ENCODE measurements at regions not wholly inside any gene's neighbourhood (a gene's known extent, or its start where the extent isn't known, plus 50 kb on each side); places are given as distances from the start of the nearest gene placed in this dataset.

DNA sequence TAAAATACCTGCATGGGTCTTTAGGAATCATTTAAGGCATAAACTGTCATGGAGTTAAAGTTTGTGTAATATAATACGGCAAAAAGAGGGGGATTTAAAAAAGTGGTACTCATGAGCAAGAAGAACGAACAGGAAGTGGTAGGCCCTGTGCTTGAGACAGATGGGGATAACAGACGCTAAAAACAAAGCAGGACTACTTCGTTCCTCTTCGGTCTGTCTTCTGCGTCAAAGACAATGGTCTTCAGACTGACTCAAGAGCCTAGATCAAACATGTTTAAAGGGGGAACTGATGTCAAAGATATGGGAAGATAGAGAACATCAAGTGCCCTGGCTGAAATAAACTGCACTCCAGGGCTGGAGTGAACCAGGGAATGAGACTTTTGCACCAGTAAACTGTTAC, 59.8 kb upstream of the RFX3 start:
- WGBS (ENCODE audit: low lambda C conversion rate): 39% methylated on average over 6 of the region's 6 CpGs
- no peak for FAIRE-seq

More for the DNA sequence above, 59.8 kb upstream of the RFX3 start:
- Histone ChIP-seq H4K20me1 (ENCODE audit: insufficient read depth, low read length) (no peaks in the 10 kb centered on the region), H3K27me3 (ENCODE audit: control insufficient read depth in 1 of 2, insufficient read depth in 2 of 2, low read length in 2 of 2) (no peaks in the 10 kb centered on the region), H3K9me3 (ENCODE audit: low read length) (peaks cover 6% of the 10 kb centered on the region; the same call in 1 of the 2 replicates), H3K79me2 (ENCODE audit: insufficient read depth, low read length) (no peaks in the 10 kb centered on the region), H3K27ac (ENCODE audit: extremely low read length, insufficient read depth, low read length) (no peak overlapping the region), H2AFZ (ENCODE audit: low read length) (no peak overlapping the region), H3K9ac (ENCODE audit: insufficient read depth, low read depth, low read length) (no peak overlapping the region), H3K36me3 (replicated peaks in 1 of 2; ENCODE audit: control insufficient read depth in 1 of 2, insufficient read depth in 2 of 2, low read length in 2 of 2) (no peaks in the 10 kb centered on the region), H3K4me3 (replicated peaks in 1 of 3; ENCODE audit: insufficient read depth in 1 of 3, low read depth in 2 of 3, low read length in 3 of 3) (no peak overlapping the region), H3K4me2 (ENCODE audit: low read depth, low read length) (no peak overlapping the region), H3K4me1 (ENCODE audit: insufficient read depth, low read length) (no peaks in the 10 kb centered on the region)
- POLR2A ChIA-PET: no interaction called here
- no peak for ATAC-seq
- DNase-seq (ENCODE audit: low spot score): no peak
- TF ChIP-seq ZNF83 (CRISPR knock-in tag; IDR thresholded peaks at IDR 0.05; ENCODE audit: borderline replicate concordance): no peak
- TF ChIP-seq ZFP36 (IDR thresholded peaks at IDR 0.05; ENCODE audit: borderline replicate concordance, low read depth, low read length, partially characterized antibody): no peak
- TF ChIP-seq PRPF4 (IDR thresholded peaks at IDR 0.05; ENCODE audit: low read depth, low read length, poor library complexity, severe bottlenecking): no peak
- TF ChIP-seq ZSCAN29 (CRISPR knock-in tag; conservative IDR thresholded peaks at IDR 0.05): no peak
- TF ChIP-seq ZZZ3 (CRISPR knock-in tag; IDR thresholded peaks at IDR 0.05; ENCODE audit: borderline replicate concordance): no peak
- TF ChIP-seq, protein P1, sequence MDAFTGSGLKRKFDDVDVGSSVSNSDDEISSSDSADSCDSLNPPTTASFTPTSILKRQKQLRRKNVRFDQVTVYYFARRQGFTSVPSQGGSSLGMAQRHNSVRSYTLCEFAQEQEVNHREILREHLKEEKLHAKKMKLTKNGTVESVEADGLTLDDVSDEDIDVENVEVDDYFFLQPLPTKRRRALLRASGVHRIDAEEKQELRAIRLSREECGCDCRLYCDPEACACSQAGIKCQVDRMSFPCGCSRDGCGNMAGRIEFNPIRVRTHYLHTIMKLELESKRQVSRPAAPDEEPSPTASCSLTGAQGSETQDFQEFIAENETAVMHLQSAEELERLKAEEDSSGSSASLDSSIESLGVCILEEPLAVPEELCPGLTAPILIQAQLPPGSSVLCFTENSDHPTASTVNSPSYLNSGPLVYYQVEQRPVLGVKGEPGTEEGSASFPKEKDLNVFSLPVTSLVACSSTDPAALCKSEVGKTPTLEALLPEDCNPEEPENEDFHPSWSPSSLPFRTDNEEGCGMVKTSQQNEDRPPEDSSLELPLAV (CRISPR knock-in tag; conservative IDR thresholded peaks at IDR 0.05; ENCODE audit: low read depth): no peak
- TF ChIP-seq, protein P2, sequence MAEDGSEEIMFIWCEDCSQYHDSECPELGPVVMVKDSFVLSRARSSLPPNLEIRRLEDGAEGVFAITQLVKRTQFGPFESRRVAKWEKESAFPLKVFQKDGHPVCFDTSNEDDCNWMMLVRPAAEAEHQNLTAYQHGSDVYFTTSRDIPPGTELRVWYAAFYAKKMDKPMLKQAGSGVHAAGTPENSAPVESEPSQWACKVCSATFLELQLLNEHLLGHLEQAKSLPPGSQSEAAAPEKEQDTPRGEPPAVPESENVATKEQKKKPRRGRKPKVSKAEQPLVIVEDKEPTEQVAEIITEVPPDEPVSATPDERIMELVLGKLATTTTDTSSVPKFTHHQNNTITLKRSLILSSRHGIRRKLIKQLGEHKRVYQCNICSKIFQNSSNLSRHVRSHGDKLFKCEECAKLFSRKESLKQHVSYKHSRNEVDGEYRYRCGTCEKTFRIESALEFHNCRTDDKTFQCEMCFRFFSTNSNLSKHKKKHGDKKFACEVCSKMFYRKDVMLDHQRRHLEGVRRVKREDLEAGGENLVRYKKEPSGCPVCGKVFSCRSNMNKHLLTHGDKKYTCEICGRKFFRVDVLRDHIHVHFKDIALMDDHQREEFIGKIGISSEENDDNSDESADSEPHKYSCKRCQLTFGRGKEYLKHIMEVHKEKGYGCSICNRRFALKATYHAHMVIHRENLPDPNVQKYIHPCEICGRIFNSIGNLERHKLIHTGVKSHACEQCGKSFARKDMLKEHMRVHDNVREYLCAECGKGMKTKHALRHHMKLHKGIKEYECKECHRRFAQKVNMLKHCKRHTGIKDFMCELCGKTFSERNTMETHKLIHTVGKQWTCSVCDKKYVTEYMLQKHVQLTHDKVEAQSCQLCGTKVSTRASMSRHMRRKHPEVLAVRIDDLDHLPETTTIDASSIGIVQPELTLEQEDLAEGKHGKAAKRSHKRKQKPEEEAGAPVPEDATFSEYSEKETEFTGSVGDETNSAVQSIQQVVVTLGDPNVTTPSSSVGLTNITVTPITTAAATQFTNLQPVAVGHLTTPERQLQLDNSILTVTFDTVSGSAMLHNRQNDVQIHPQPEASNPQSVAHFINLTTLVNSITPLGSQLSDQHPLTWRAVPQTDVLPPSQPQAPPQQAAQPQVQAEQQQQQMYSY (CRISPR knock-in tag; IDR thresholded peaks at IDR 0.05): no peak
- no peak for TF ChIP-seq ZBTB7A (CRISPR knock-in tag; IDR thresholded peaks at IDR 0.05)
- TF ChIP-seq ZNF549 (CRISPR knock-in tag; IDR thresholded peaks at IDR 0.05): no peak
- no peak for TF ChIP-seq ZNF616 (CRISPR knock-in tag; IDR thresholded peaks at IDR 0.05; ENCODE audit: low read depth)
- TF ChIP-seq ZNF232 (CRISPR knock-in tag; IDR thresholded peaks at IDR 0.05; ENCODE audit: borderline replicate concordance): no peak
- TF ChIP-seq, protein P3, sequence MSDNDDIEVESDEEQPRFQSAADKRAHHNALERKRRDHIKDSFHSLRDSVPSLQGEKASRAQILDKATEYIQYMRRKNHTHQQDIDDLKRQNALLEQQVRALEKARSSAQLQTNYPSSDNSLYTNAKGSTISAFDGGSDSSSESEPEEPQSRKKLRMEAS (IDR thresholded peaks at IDR 0.05): no peak
- TF ChIP-seq, protein P4, sequence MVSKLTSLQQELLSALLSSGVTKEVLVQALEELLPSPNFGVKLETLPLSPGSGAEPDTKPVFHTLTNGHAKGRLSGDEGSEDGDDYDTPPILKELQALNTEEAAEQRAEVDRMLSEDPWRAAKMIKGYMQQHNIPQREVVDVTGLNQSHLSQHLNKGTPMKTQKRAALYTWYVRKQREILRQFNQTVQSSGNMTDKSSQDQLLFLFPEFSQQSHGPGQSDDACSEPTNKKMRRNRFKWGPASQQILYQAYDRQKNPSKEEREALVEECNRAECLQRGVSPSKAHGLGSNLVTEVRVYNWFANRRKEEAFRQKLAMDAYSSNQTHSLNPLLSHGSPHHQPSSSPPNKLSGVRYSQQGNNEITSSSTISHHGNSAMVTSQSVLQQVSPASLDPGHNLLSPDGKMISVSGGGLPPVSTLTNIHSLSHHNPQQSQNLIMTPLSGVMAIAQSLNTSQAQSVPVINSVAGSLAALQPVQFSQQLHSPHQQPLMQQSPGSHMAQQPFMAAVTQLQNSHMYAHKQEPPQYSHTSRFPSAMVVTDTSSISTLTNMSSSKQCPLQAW (CRISPR knock-in tag; IDR thresholded peaks at IDR 0.05): no peak
- no peak for TF ChIP-seq ZNF224 (CRISPR knock-in tag; IDR thresholded peaks at IDR 0.05)
- no peak for TF ChIP-seq ZNF607 (CRISPR knock-in tag; IDR thresholded peaks at IDR 0.05; ENCODE audit: borderline replicate concordance)
- no peak for TF ChIP-seq XRCC5 (optimal IDR thresholded peaks at IDR 0.05; ENCODE audit: low read length)
- TF ChIP-seq RORA (CRISPR knock-in tag; IDR thresholded peaks at IDR 0.05): no peak
- TF ChIP-seq ZNF781 (CRISPR knock-in tag; IDR thresholded peaks at IDR 0.05; ENCODE audit: borderline replicate concordance, not compliant biosample characterization): no peak
- intact Hi-C loops (cut with micrococcal nuclease; ENCODE audit: unreplicated experiment) (no loop called here), in situ Hi-C loops (cut with HindIII; ENCODE audit: extremely low pct_ligation_motif_present, low pct_unique_long_range_greater_than_20kb) (no loop called here)
- CTCF ChIA-PET (ENCODE audit: low intra/inter-chr PET ratio, low total read pairs): no interaction called here
- no TSS peak for BruUV-seq (replicated peaks)

All from HepG2 (cell line).